ENCODE measurements at regions not wholly inside any gene's neighbourhood (a gene's known extent, or its start where the extent isn't known, plus 50 kb on each side); places are given as distances from the start of the nearest gene placed in this dataset.

DNA sequence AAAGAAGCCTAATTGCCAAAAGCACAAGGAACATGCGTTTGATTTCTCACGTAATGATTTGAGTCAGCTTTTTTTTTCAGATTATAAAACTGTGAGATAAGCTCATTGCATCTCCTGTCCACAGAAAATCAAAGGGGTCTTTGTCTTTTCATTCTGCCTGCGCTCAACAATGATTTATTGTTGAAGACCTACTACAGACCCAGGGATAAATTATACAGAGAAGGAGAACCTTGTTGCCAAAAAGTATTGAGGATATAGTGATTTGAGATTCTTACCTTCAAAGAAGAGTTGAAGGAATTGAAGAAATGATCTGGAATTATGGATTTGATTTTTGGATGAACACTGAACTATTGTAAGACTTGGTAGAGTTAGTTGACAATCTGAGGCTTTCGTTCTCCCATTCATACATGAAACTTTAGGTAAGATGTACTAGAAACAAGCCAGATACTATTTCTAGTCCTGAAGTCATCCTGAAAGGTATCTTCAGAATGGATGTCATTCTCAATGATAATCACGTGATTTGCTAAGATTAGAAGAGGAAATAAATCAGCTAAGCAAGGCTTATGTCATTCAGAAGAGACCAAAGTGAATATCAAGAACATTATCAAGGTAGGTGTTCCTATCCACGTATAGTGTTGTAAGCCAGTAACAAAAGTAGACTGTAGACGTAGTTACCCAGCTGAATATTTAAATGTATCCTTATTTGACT lies 71.1 kb upstream of the SCOC start:
- Histone ChIP-seq H3K9me2 (replicated peaks; ENCODE audit: control insufficient read depth, low read length) (no peaks in the 10 kb centered on the region), H3K9me3 (ENCODE audit: control insufficient read depth, insufficient read depth, low read length) (no peaks in the 10 kb centered on the region), H4K20me1 (ENCODE audit: control insufficient read depth, insufficient read depth, low read depth, low read length) (no peaks in the 10 kb centered on the region), H3K79me2 (ENCODE audit: control insufficient read depth, low read length) (no peaks in the 10 kb centered on the region), H3K4me3 (ENCODE audit: low read length) (no peak overlapping the region), H3K27ac (ENCODE audit: low read depth, low read length) (no peak overlapping the region), H3F3A (ENCODE audit: control insufficient read depth, insufficient read depth) (no peaks in the 10 kb centered on the region), H3K36me3 (ENCODE audit: control insufficient read depth, low read length) (no peaks in the 10 kb centered on the region), H3K27me3 (ENCODE audit: control insufficient read depth, low read length) (peaks cover 15% of the 10 kb centered on the region), H3K4me1 (ENCODE audit: control insufficient read depth, low read length) (no peaks in the 10 kb centered on the region), H3K4me2 (ENCODE audit: low read length) (no peak overlapping the region)
- no peak for TF ChIP-seq EZH2phosphoT487 (IDR thresholded peaks at IDR 0.05; ENCODE audit: borderline replicate concordance, low read length)
- TF ChIP-seq, protein P1, sequence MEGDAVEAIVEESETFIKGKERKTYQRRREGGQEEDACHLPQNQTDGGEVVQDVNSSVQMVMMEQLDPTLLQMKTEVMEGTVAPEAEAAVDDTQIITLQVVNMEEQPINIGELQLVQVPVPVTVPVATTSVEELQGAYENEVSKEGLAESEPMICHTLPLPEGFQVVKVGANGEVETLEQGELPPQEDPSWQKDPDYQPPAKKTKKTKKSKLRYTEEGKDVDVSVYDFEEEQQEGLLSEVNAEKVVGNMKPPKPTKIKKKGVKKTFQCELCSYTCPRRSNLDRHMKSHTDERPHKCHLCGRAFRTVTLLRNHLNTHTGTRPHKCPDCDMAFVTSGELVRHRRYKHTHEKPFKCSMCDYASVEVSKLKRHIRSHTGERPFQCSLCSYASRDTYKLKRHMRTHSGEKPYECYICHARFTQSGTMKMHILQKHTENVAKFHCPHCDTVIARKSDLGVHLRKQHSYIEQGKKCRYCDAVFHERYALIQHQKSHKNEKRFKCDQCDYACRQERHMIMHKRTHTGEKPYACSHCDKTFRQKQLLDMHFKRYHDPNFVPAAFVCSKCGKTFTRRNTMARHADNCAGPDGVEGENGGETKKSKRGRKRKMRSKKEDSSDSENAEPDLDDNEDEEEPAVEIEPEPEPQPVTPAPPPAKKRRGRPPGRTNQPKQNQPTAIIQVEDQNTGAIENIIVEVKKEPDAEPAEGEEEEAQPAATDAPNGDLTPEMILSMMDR (IDR thresholded peaks at IDR 0.05; ENCODE audit: low read depth, low read length, poor library complexity, severe bottlenecking): no peak

DNA sequence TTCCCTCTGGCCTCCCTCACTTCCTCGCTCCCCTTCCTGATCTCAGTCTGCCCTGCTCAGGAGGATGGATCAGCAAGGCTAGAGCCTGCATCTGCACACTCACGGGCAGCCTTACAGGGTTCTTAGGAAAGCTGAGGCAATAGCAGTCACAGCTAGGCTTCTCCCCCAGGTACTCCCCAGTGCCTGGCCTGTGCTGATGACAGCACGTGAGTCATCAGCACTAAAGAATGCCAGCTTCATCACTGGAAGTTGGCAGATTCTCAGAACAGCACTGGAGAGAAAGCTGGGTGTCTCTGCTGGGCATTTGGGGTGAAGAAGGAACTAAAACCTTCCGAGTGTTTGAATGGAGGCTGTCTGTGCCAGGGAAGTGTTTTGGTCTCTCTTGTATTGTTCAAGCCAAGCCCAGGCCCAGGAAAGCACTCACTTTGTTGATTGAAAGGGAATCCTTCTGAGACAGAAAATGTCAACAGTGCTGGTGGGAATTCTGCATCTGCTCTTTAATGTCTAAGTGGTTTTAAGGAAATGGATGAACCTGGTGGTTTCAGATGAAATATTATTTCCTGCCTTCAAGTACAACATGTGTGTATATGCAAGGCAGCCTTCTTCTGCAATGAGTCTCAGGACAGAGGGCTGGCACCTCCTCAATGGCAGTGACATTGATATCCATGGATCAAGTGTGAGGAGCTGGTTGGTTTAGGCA lies 73.0 kb upstream of the SCOC start:
- Histone ChIP-seq H3K4me3 (ENCODE audit: low read length) (no peak overlapping the region), H3K9me3 (ENCODE audit: control insufficient read depth, insufficient read depth, low read length) (no peaks in the 10 kb centered on the region), H3K27ac (ENCODE audit: low read depth, low read length) (no peak overlapping the region), H3K27me3 (ENCODE audit: control insufficient read depth, low read length) (peaks cover 25% of the 10 kb centered on the region), H3K79me2 (ENCODE audit: control insufficient read depth, low read length) (no peaks in the 10 kb centered on the region), H3K36me3 (ENCODE audit: control insufficient read depth, low read length) (no peaks in the 10 kb centered on the region), H4K20me1 (ENCODE audit: control insufficient read depth, insufficient read depth, low read depth, low read length) (no peaks in the 10 kb centered on the region), H3F3A (ENCODE audit: control insufficient read depth, insufficient read depth) (no peaks in the 10 kb centered on the region), H3K9me2 (replicated peaks; ENCODE audit: control insufficient read depth, low read length) (no peaks in the 10 kb centered on the region), H3K4me2 (ENCODE audit: low read length) (no peak overlapping the region), H3K4me1 (ENCODE audit: control insufficient read depth, low read length) (no peaks in the 10 kb centered on the region)
- no peak for TF ChIP-seq EZH2phosphoT487 (IDR thresholded peaks at IDR 0.05; ENCODE audit: borderline replicate concordance, low read length)
- TF ChIP-seq, protein P1 (IDR thresholded peaks at IDR 0.05; ENCODE audit: low read depth, low read length, poor library complexity, severe bottlenecking): no peak

DNA sequence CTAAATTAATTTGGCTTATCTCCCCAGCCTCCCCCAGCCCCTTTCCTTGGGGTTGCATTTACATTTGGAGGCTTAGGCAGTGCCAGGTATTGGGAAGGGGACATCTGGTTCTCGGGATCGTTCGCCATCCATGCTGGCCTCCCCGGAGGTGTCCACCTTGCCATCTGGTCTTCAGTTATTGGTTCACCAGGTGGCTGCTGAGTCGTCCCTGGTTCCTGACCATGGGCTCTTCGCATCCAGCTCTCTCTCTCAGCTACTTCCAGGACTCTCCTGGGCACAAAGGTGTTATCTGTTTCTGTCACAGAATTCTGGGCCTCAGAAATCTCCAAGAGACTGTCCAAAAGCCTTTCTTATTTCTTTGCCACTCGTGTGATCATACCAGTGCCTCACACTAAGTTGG lies 75.4 kb upstream of the SCOC start:
- no peaks in the 10 kb centered on the region for H3F3A ChIP-seq (ENCODE audit: control insufficient read depth, insufficient read depth)
- no peak overlapping the region for H3K4me2 ChIP-seq (ENCODE audit: low read length)
- H3K9me2 ChIP-seq (replicated peaks; ENCODE audit: control insufficient read depth, low read length): no peaks in the 10 kb centered on the region
- H3K79me2 ChIP-seq (ENCODE audit: control insufficient read depth, low read length): no peaks in the 10 kb centered on the region
- H3K9me3 ChIP-seq (ENCODE audit: control insufficient read depth, insufficient read depth, low read length): no peaks in the 10 kb centered on the region
- H3K27ac ChIP-seq (ENCODE audit: low read depth, low read length): no peak overlapping the region
- no peaks in the 10 kb centered on the region for H3K36me3 ChIP-seq (ENCODE audit: control insufficient read depth, low read length)
- H4K20me1 ChIP-seq (ENCODE audit: control insufficient read depth, insufficient read depth, low read depth, low read length): no peaks in the 10 kb centered on the region
- H3K27me3 ChIP-seq (ENCODE audit: control insufficient read depth, low read length): peaks cover 17% of the 10 kb centered on the region
- TF ChIP-seq, protein P1 (IDR thresholded peaks at IDR 0.05; ENCODE audit: low read depth, low read length, poor library complexity, severe bottlenecking): no peak
- no peak for TF ChIP-seq EZH2phosphoT487 (IDR thresholded peaks at IDR 0.05; ENCODE audit: borderline replicate concordance, low read length)
- H3K4me1 ChIP-seq (ENCODE audit: control insufficient read depth, low read length): no peaks in the 10 kb centered on the region
- H3K4me3 ChIP-seq (ENCODE audit: low read length): no peak overlapping the region

Data from DOHH2 (cell line).